Osteoblast (primary cell): ENCODE measurements at regions not wholly inside any gene's neighbourhood (a gene's known extent, or its start where the extent isn't known, plus 50 kb on each side); places are given as distances from the start of the nearest gene placed in this dataset.

ENCODE experiments used
- DNase-seq: peaks from one replicate; pipeline ENCODE4 v3.0.0; 2011; ENCODE audit warnings: low spot score, mixed read lengths; ENCODE audit not compliant: insufficient read length; ENCODE audit errors: missing footprints
- H2AFZ ChIP-seq: 2 replicates; pipeline ENCODE4 v1.6.0; 2011; ENCODE audit warnings: mild to moderate bottlenecking, low read length
- H3K27ac ChIP-seq: 2 replicates; pipeline ENCODE4 v1.5.1; 2011; ENCODE audit warnings: mild to moderate bottlenecking, low read depth, low read length, moderate library complexity
- H3K27me3 ChIP-seq: 2 replicates; pipeline ENCODE4 v1.6.0; 2012; ENCODE audit warnings: mild to moderate bottlenecking, control low read depth, inconsistent platforms, low read length, moderate library complexity; ENCODE audit not compliant: insufficient read depth
- H3K36me3 ChIP-seq: 2 replicates; pipeline ENCODE4 v1.5.1; 2011; ENCODE audit warnings: mild to moderate bottlenecking, low read length, control low read depth, moderate library complexity; ENCODE audit not compliant: insufficient read depth
- H3K4me1 ChIP-seq: 2 replicates; pipeline ENCODE4 v1.5.1; 2011; ENCODE audit warnings: mild to moderate bottlenecking, low read length, control low read depth, moderate library complexity; ENCODE audit not compliant: insufficient read depth
- H3K4me2 ChIP-seq: 2 replicates; pipeline ENCODE4 v1.6.0; 2011; ENCODE audit warnings: mild to moderate bottlenecking, low read length; ENCODE audit not compliant: insufficient read depth
- H3K4me3 ChIP-seq: fragments of 200-600 bp; sonication (generic); 3 replicates; pipeline ENCODE4 v1.5.1; 2012; ENCODE audit warnings: mild to moderate bottlenecking, low read length, inconsistent platforms; ENCODE audit not compliant: insufficient read depth
- H3K79me2 ChIP-seq: 2 replicates; pipeline ENCODE4 v1.6.0; 2012; ENCODE audit warnings: mild to moderate bottlenecking, low read length, control low read depth, inconsistent platforms; ENCODE audit not compliant: insufficient read depth
- H3K9me3 ChIP-seq: 2 replicates; pipeline ENCODE4 v1.5.1; 2011; ENCODE audit warnings: low read depth, low read length, control low read depth
- H4K20me1 ChIP-seq: 2 replicates; pipeline ENCODE4 v1.6.0; 2012; ENCODE audit warnings: mild to moderate bottlenecking, low read length, control low read depth; ENCODE audit not compliant: insufficient read depth
- CTCF ChIP-seq: IDR thresholded peaks from 2 replicates; pipeline ENCODE4 v1.5.1; 2011; ENCODE audit warnings: mild to moderate bottlenecking, low read depth, low read length, moderate library complexity; ENCODE audit errors: extremely low read depth

DNA sequence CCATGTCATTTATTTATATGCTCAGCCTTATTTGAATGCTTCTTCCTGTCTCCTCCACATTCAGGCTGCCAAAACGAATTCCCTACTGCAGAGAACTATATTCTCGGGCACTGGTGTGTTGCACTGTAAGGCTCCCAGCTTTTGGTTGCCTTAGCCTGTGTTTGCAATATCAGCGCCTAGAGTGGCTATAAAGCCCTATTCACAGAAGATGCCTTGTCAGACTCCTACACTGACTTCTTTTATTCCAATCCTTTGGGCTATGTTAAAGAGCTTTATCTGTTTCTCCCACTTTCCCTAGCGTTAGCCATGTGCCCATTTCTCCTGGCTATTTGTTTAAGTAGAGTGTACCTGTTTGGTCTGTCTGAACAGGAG is 62.4 kb upstream of the EHBP1 start:
- Histone ChIP-seq H3K27ac (no peak overlapping the region), H3K4me2 (no peak overlapping the region), H3K4me1 (no peaks in the 10 kb centered on the region), H2AFZ (peak overlapping the region; percentile 20), H3K4me3 (no peak overlapping the region), H3K9me3 (no peaks in the 10 kb centered on the region), H3K79me2 (no peaks in the 10 kb centered on the region), H4K20me1 (no peaks in the 10 kb centered on the region), H3K36me3 (no peaks in the 10 kb centered on the region), H3K27me3 (no peaks in the 10 kb centered on the region)
- TF ChIP-seq CTCF, result no peak
- DNase-seq, result no peak

DNA sequence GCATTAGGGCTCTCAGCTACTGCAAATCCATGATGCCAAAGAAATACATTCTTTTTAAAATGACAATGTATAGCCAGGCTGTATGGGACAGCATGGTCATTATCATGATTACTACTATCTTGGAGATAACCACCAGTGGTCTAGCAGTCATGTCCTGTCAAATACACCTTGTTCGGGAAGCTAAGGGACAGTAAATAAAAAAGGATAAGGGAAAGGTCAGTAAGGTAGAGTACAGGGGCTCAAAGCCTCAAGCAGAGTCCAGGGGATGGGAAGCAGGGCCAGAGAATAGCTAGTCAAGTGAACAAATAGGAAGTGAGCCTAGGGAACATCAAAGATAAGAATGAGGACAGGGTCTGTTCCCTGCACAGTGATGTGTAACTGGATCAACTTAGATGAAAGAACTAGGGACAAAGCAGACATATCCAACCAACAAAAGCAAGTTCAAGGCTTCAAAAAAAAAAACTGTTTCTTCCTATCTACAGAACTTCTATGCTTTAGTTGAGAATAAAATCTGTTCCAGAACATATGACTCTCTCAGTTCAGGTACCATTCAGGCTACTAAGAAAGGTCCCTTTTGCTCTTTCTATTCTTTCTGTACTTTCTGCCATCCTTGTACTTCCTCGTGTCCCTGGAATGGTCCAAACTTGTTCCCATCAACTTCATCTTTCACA is 62.9 kb upstream of the EHBP1 start:
- H4K20me1 ChIP-seq, result no peaks in the 10 kb centered on the region
- DNase-seq, result no peak
- H3K9me3 ChIP-seq, result no peaks in the 10 kb centered on the region
- H3K79me2 ChIP-seq, result no peaks in the 10 kb centered on the region
- no peak for TF ChIP-seq CTCF
- H3K4me1 ChIP-seq, result no peaks in the 10 kb centered on the region
- no peak overlapping the region for H3K4me2 ChIP-seq
- no peak overlapping the region for H2AFZ ChIP-seq
- H3K36me3 ChIP-seq, result no peaks in the 10 kb centered on the region
- H3K4me3 ChIP-seq, result no peak overlapping the region
- no peaks in the 10 kb centered on the region for H3K27me3 ChIP-seq
- H3K27ac ChIP-seq, result no peak overlapping the region

GRCh38 chr2:62641936-62642335 is 63.6 kb upstream of the EHBP1 start:
- DNase-seq, result no peak
- Histone ChIP-seq H4K20me1 (no peaks in the 10 kb centered on the region), H3K79me2 (no peaks in the 10 kb centered on the region), H3K36me3 (no peaks in the 10 kb centered on the region), H3K4me2 (no peak overlapping the region), H3K27me3 (no peaks in the 10 kb centered on the region), H2AFZ (peak overlapping the region; percentile 14), H3K27ac (no peak overlapping the region), H3K4me3 (no peak overlapping the region), H3K4me1 (no peaks in the 10 kb centered on the region), H3K9me3 (no peaks in the 10 kb centered on the region)
- no peak for TF ChIP-seq CTCF

GRCh38 chr2:62641410-62641843 is 64.1 kb upstream of the EHBP1 start:
- Histone ChIP-seq H2AFZ (peak overlapping the region; percentile 14), H3K9me3 (no peaks in the 10 kb centered on the region), H3K27me3 (no peaks in the 10 kb centered on the region), H3K79me2 (no peaks in the 10 kb centered on the region), H3K4me3 (no peak overlapping the region), H3K4me2 (no peak overlapping the region), H3K4me1 (no peaks in the 10 kb centered on the region), H4K20me1 (no peaks in the 10 kb centered on the region), H3K36me3 (no peaks in the 10 kb centered on the region), H3K27ac (no peak overlapping the region)
- TF ChIP-seq CTCF, result no peak
- no peak for DNase-seq
